DND-41 (cell line): ENCODE measurements at regions not wholly inside any gene's neighbourhood (a gene's known extent, or its start where the extent isn't known, plus 50 kb on each side); places are given as distances from the start of the nearest gene placed in this dataset.
"Not testable (repeated sequence)": the region's sequence is repeated elsewhere in the genome, so short reads cannot be mapped to it uniquely, and the experiment has no call there.

Experiments
- ATAC-seq: fragments of 200-7000 bp; cut with Tn5 transposase; 3 replicates; pipeline ENCODE4 v1.9.1; 2021; ENCODE audit warnings: low read depth; ENCODE audit not compliant: insufficient read depth
- DNase-seq: peaks from one replicate; pipeline ENCODE4 v3.0.0-alpha.2; 2020
- H2AFZ ChIP-seq: 2 replicates; pipeline ENCODE4 v1.6.0; 2012; ENCODE audit warnings: low read depth, low read length
- H3K27ac ChIP-seq: 2 replicates; pipeline ENCODE4 v1.5.1; 2012; ENCODE audit warnings: low read length, inconsistent platforms
- H3K27me3 ChIP-seq: fragments of 200-600 bp; sonication (generic); 2 replicates; pipeline ENCODE4 v1.6.0; 2012; ENCODE audit warnings: low read length, mild to moderate bottlenecking, inconsistent platforms; ENCODE audit not compliant: insufficient read depth, poor library complexity
- H3K36me3 ChIP-seq: 2 replicates; pipeline ENCODE4 v1.5.1; 2012; ENCODE audit warnings: low read length, inconsistent platforms; ENCODE audit not compliant: insufficient read depth
- H3K4me1 ChIP-seq: 2 replicates; pipeline ENCODE4 v1.5.1; 2012; ENCODE audit warnings: mild to moderate bottlenecking, low read length; ENCODE audit not compliant: insufficient read depth
- H3K4me2 ChIP-seq: 2 replicates; pipeline ENCODE4 v1.6.0; 2012; ENCODE audit warnings: mild to moderate bottlenecking, moderate library complexity, low read length, inconsistent platforms; ENCODE audit not compliant: insufficient read depth
- H3K4me3 ChIP-seq, 2 experiments: fragments of 200-600 bp in 1 of 2; shearing (Covaris generic) in 1 of 2; 2 replicates each; pipeline ENCODE4 v1.5.1; 2012 to 2016; ENCODE audit warnings: inconsistent platforms in 2 of 2, low read length in 2 of 2, mild to moderate bottlenecking in 2 of 2, low read depth in 1 of 2, moderate library complexity in 1 of 2
- H3K79me2 ChIP-seq: 2 replicates; pipeline ENCODE4 v1.6.0; 2012; ENCODE audit warnings: low read length, inconsistent platforms; ENCODE audit not compliant: insufficient read depth
- H3K9ac ChIP-seq: 2 replicates; pipeline ENCODE4 v1.6.0; 2012; ENCODE audit warnings: low read depth, mild to moderate bottlenecking, inconsistent platforms, low read length, moderate library complexity
- H3K9me3 ChIP-seq: 2 replicates; pipeline ENCODE4 v1.5.1; 2012; ENCODE audit warnings: low read length, moderate library complexity, mild to moderate bottlenecking, inconsistent platforms; ENCODE audit not compliant: insufficient read depth, severe bottlenecking
- H4K20me1 ChIP-seq: 2 replicates; pipeline ENCODE4 v1.6.0; 2012; ENCODE audit warnings: low read length; ENCODE audit not compliant: insufficient read depth
- EZH2 ChIP-seq: IDR thresholded peaks from 3 replicates; pipeline ENCODE4 v1.6.1; 2012; ENCODE audit warnings: borderline replicate concordance, low read depth, mild to moderate bottlenecking, moderate library complexity, low read length, inconsistent platforms; ENCODE audit not compliant: severe bottlenecking
- TF ChIP-seq, protein P1 (sequence below): IDR thresholded peaks from 2 replicates; pipeline ENCODE4 v1.5.1; 2012; ENCODE audit warnings: borderline replicate concordance, low read length, moderate library complexity, mild to moderate bottlenecking; ENCODE audit not compliant: poor library complexity, severe bottlenecking; ENCODE audit errors: extremely low read depth

GRCh38 chr13:33678906-33679657, 138.9 kb upstream of the RFC3 start:
- no peaks in the 10 kb centered on the region; the same call in 1 of the 2 replicates for H3K4me1 ChIP-seq
- no peak for DNase-seq
- peaks cover 3% of the 10 kb centered on the region for H3K27me3 ChIP-seq
- H3K4me2 ChIP-seq: no peak overlapping the region
- TF ChIP-seq EZH2: no peak
- TF ChIP-seq, protein P1, sequence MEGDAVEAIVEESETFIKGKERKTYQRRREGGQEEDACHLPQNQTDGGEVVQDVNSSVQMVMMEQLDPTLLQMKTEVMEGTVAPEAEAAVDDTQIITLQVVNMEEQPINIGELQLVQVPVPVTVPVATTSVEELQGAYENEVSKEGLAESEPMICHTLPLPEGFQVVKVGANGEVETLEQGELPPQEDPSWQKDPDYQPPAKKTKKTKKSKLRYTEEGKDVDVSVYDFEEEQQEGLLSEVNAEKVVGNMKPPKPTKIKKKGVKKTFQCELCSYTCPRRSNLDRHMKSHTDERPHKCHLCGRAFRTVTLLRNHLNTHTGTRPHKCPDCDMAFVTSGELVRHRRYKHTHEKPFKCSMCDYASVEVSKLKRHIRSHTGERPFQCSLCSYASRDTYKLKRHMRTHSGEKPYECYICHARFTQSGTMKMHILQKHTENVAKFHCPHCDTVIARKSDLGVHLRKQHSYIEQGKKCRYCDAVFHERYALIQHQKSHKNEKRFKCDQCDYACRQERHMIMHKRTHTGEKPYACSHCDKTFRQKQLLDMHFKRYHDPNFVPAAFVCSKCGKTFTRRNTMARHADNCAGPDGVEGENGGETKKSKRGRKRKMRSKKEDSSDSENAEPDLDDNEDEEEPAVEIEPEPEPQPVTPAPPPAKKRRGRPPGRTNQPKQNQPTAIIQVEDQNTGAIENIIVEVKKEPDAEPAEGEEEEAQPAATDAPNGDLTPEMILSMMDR: no peak
- H4K20me1 ChIP-seq: no peaks in the 10 kb centered on the region
- ATAC-seq: no peak
- H3K9me3 ChIP-seq: no peaks in the 10 kb centered on the region
- H3K27ac ChIP-seq: no peak overlapping the region
- no peak overlapping the region for H3K4me3 ChIP-seq
- no peak overlapping the region for H3K9ac ChIP-seq
- H2AFZ ChIP-seq: no peak overlapping the region
- H3K79me2 ChIP-seq: no peaks in the 10 kb centered on the region
- no peaks in the 10 kb centered on the region for H3K36me3 ChIP-seq

DNA sequence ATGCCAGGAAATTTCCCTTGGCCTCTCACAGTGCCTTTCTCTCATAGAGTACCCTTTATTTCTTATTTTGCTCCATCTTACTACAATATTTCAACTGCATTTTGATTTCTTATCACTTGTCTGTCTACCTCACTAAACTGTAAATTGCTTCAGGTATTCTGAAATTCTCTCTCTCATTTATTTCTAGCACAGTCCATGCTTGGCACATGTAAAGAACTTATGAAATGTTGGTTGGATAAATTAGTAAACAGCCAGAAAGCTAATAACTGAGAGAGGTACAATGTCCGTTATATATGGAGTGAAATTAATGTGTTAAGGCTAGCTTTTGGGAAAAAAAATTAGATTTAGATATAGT, 138.3 kb upstream of the RFC3 start:
- Histone ChIP-seq H3K4me1 (no peaks in the 10 kb centered on the region; the same call in 1 of the 2 replicates), H2AFZ (no peak overlapping the region)
- no peak for ATAC-seq

GRCh38 chr13:33682020-33682564, 135.9 kb upstream of the RFC3 start:
- Histone ChIP-seq H3K9me3 (no peaks in the 10 kb centered on the region), H3K9ac (no peak overlapping the region), H3K36me3 (no peaks in the 10 kb centered on the region), H3K27ac (no peak overlapping the region), H2AFZ (no peak overlapping the region), H3K27me3 (no peaks in the 10 kb centered on the region), H3K4me1 (no peaks in the 10 kb centered on the region), H4K20me1 (no peaks in the 10 kb centered on the region), H3K4me2 (no peak overlapping the region), H3K79me2 (no peaks in the 10 kb centered on the region), H3K4me3 (no peak overlapping the region)
- no peak for TF ChIP-seq EZH2
- TF ChIP-seq, protein P1: no peak
- DNase-seq: no peak
- no peak for ATAC-seq

More for the DNA sequence above, 138.3 kb upstream of the RFC3 start:
- H3K9ac ChIP-seq: no peak overlapping the region
- no peak overlapping the region for H3K4me2 ChIP-seq
- TF ChIP-seq, protein P1: no peak
- TF ChIP-seq EZH2: no peak
- H4K20me1 ChIP-seq: no peaks in the 10 kb centered on the region
- peaks cover 3% of the 10 kb centered on the region for H3K27me3 ChIP-seq
- no peaks in the 10 kb centered on the region for H3K36me3 ChIP-seq
- H3K79me2 ChIP-seq: no peaks in the 10 kb centered on the region
- no peak overlapping the region for H3K27ac ChIP-seq
- no peak for DNase-seq
- no peaks in the 10 kb centered on the region for H3K9me3 ChIP-seq
- no peak overlapping the region for H3K4me3 ChIP-seq

DNA sequence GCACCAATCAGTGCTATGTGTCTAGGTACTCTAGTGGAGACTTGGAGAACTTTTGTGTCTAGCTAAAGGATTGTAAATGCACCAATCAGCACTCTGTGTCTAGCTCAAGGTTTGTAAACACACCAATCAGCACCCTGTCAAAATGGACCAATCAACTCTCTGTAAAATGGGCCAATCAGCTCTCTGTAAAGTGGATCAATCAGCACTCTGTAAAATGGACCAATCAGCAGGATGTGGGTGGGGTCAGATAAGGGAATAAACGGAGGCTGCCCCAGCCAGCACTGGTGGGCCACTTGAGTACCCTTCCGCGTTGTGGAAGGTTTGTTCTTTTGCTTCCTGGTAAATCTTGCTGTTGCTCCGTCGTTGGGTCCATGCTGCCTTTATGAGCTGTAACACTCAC, 135.3 kb upstream of the RFC3 start:
- H3K4me1 ChIP-seq, DNase-seq, H3K27ac ChIP-seq, H3K36me3 ChIP-seq, ATAC-seq, H3K9me3 ChIP-seq, H3K27me3 ChIP-seq, H2AFZ ChIP-seq, H3K4me2 ChIP-seq, H3K4me3 ChIP-seq, H4K20me1 ChIP-seq, H3K9ac ChIP-seq, H3K79me2 ChIP-seq: not testable (repeated sequence)
